Pancreas (tissue), 10 donors: ENCODE measurements at regions not wholly inside any gene's neighbourhood (a gene's known extent, or its start where the extent isn't known, plus 50 kb on each side); places are given as distances from the start of the nearest gene placed in this dataset.

ENCODE experiments used
- ATAC-seq, 4 donors: fragments of 200-7000 bp; cut with Tn5 transposase; one replicate each; pipeline versions ENCODE4 v1.8.0 to v1.9.1; 2020; ENCODE audit warnings: mild to moderate bottlenecking in 4 of 4, moderate library complexity in 4 of 4
- DNase-seq, 6 donors: peaks; one replicate each; pipeline ENCODE4 v3.0.0-alpha.2; 2020
- FAIRE-seq: peaks from 2 replicates; lab custom pipeline; 2012; peaks lifted over from hg19 to GRCh38; lab: Jason Lieb, UNC
- H3K27ac ChIP-seq, 4 donors: fragments of 200-600 bp; sonication (generic); 1 replicate in 3 of 4; 2 replicates in 1 of 4; pipeline versions ENCODE4 v1.5.0 to v1.8.0; 2020
- H3K27me3 ChIP-seq, 4 donors: fragments of 200-600 bp; one replicate each; pipeline ENCODE4 v1.8.0; 2021
- H3K36me3 ChIP-seq, 3 donors: fragments of 200-600 bp; sonication (generic) in 1 of 3; one replicate each; pipeline versions ENCODE4 v1.5.0 to v1.8.0; 2020 to 2021
- H3K4me1 ChIP-seq, 3 donors: fragments of 200-600 bp; one replicate each; pipeline ENCODE4 v1.8.0; 2021
- H3K4me3 ChIP-seq, 4 donors: fragments of 200-600 bp; sonication (generic) in 2 of 4; one replicate each; pipeline versions ENCODE4 v1.5.0 to v1.8.0; 2020 to 2021
- H3K9me3 ChIP-seq, 4 donors: fragments of 200-600 bp; one replicate each; pipeline ENCODE4 v1.8.0; 2021
- CTCF ChIP-seq, 4 donors: fragments of 200-600 bp; sonication (generic) in 3 of 4; IDR thresholded peaks; one replicate each; pipeline versions ENCODE4 v1.5.0 to v1.8.0; 2021; ENCODE audit warnings: antibody characterized with exemption in 4 of 4
- WGBS, 2 donors: extraction: QIAGEN DNeasy Blood & Tissue Kit; methylation state at CpG; one replicate each; pipeline ENCODE4 v1.1.7; 2013; 5-methylcytosine and 5-hydroxymethylcytosine counted together
- intact Hi-C, 3 donors: fragments of 100-400 bp; cut with DNase I; formaldehyde crosslinking; loops; one replicate each; pipeline versions ENCODE4 v1.11.1 to v1.14.2; 2022
- donor health status: healthy with polysubstance abuse.
- donor health status: DM: no; HTN: no; CAD: no; lungs with moderate emphysema.
- donor health status: DM: no; HTN: no; CAD: no.
- donor health status: control.
- donor health status: control.
- donor health status: Bipolar disorder and iron deficiency.
- donor health status: DM: yes; HTN: yes; CAD: no.
- donor health status: DM: no; HTN: no; CAD: no.
- donor health status: DM: no; HTN: no; CAD: no.
- donor health status: DM: yes; HTN: yes; CAD: no.

GRCh38 chr3:107892955-107893624 is 197.7 kb downstream of the CD47 start:
- Histone ChIP-seq H3K27me3 (no peaks in the 10 kb centered on the region), H3K36me3 (no peaks in the 10 kb centered on the region), H3K9me3 (no peaks in the 10 kb centered on the region), H3K27ac (no peak overlapping the region), H3K4me1 (peaks cover 0 to 2% (median 0%) of the 10 kb centered on the region in 3 donors), H3K4me3 (no peak overlapping the region)
- 71 to 73% methylated on average over 7 of the region's 7 CpGs for WGBS, 2 donors
- TF ChIP-seq CTCF (IDR thresholded peaks at IDR 0.05): no peak
- no peak for DNase-seq
- FAIRE-seq: no peak
- intact Hi-C loops: no loop called here
- no peak for ATAC-seq

- FAIRE-seq: no peak
- 26 to 32% methylated on average over 2 of the region's 2 CpGs for WGBS, 2 donors
- H3K36me3 ChIP-seq: no peaks in the 10 kb centered on the region
- H3K9me3 ChIP-seq: no peaks in the 10 kb centered on the region
- H3K4me3 ChIP-seq: no peak overlapping the region
- H3K27ac ChIP-seq: no peak overlapping the region
- DNase-seq: no peak
- no peak for ATAC-seq
- H3K4me1 ChIP-seq: no peaks in the 10 kb centered on the region
- intact Hi-C loops: no loop called here
- no peaks in the 10 kb centered on the region for H3K27me3 ChIP-seq
- no peak for TF ChIP-seq CTCF (IDR thresholded peaks at IDR 0.05)
These were observed 205.9 kb downstream of the CD47 start for GRCh38 chr3:107884719-107885460.

- Histone ChIP-seq H3K4me1 (no peaks in the 10 kb centered on the region), H3K9me3 (no peaks in the 10 kb centered on the region), H3K27ac (no peak overlapping the region), H3K36me3 (no peaks in the 10 kb centered on the region), H3K27me3 (no peaks in the 10 kb centered on the region), H3K4me3 (no peak overlapping the region)
- ATAC-seq (no peak), FAIRE-seq (no peak), DNase-seq (no peak)
- intact Hi-C loops: no loop called here
- no peak for TF ChIP-seq CTCF (IDR thresholded peaks at IDR 0.05)
These were observed 206.8 kb downstream of the CD47 start for GRCh38 chr3:107884028-107884427.

DNA sequence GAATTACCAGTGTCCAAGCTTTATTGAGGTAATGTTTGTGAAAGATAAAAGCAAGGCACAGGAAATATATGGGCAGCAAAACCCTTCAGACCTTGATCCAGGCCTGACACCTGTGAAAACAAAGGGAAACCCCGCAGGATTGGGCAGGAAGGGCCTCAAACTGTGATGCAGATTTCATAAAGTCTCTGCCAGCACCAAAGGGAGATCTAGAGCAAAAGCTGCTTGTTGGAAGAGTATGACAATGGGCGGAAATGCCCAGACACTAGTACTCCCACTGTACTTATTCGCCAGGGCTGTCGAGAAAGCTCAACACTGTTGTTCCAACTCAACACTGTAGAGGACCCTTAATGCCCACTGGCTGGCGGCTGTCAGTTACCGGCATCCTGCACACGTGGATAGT is 207.9 kb downstream of the CD47 start:
- DNase-seq (no peak), FAIRE-seq (no peak), ATAC-seq (no peak)
- WGBS, 2 donors: 83 to 87% methylated on average over 7 of the region's 7 CpGs
- Histone ChIP-seq H3K4me3 (no peak overlapping the region), H3K27ac (no peak overlapping the region), H3K9me3 (no peaks in the 10 kb centered on the region), H3K36me3 (no peaks in the 10 kb centered on the region), H3K4me1 (no peaks in the 10 kb centered on the region), H3K27me3 (no peaks in the 10 kb centered on the region)
- intact Hi-C loops: no loop called here
- TF ChIP-seq CTCF (IDR thresholded peaks at IDR 0.05): no peak

DNA sequence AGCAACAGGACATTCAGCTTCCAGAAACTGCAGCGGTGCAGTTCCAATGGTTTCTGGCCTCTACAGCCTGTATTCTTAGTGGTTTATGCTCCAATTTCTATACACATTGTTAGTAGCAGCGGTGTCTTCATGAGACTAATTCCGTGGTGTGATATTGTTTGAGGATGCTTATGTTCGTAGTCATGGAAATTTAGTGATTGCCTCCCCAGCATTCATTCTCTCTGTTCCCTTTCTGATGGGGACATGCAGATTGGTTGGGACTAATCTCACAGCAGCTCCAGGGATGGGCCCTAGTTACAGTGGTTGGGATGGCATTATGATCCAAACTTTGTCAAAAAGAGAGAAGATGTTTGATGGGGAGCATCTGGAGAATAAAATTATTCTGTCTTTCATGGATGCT is 208.6 kb downstream of the CD47 start:
- no peaks in the 10 kb centered on the region for H3K9me3 ChIP-seq
- ATAC-seq (no peak), FAIRE-seq (no peak), DNase-seq (no peak)
- H3K36me3 ChIP-seq: no peaks in the 10 kb centered on the region
- intact Hi-C loops: no loop called here
- no peaks in the 10 kb centered on the region for H3K4me1 ChIP-seq
- H3K27me3 ChIP-seq: no peaks in the 10 kb centered on the region
- 90 to 99% methylated on average over 4 of the region's 4 CpGs for WGBS, 2 donors
- no peak overlapping the region for H3K27ac ChIP-seq
- no peak for TF ChIP-seq CTCF (IDR thresholded peaks at IDR 0.05)
- H3K4me3 ChIP-seq: no peak overlapping the region
